ENCODE measurements at regions not wholly inside any gene's neighbourhood (a gene's known extent, or its start where the extent isn't known, plus 50 kb on each side); places are given as distances from the start of the nearest gene placed in this dataset.

DNA sequence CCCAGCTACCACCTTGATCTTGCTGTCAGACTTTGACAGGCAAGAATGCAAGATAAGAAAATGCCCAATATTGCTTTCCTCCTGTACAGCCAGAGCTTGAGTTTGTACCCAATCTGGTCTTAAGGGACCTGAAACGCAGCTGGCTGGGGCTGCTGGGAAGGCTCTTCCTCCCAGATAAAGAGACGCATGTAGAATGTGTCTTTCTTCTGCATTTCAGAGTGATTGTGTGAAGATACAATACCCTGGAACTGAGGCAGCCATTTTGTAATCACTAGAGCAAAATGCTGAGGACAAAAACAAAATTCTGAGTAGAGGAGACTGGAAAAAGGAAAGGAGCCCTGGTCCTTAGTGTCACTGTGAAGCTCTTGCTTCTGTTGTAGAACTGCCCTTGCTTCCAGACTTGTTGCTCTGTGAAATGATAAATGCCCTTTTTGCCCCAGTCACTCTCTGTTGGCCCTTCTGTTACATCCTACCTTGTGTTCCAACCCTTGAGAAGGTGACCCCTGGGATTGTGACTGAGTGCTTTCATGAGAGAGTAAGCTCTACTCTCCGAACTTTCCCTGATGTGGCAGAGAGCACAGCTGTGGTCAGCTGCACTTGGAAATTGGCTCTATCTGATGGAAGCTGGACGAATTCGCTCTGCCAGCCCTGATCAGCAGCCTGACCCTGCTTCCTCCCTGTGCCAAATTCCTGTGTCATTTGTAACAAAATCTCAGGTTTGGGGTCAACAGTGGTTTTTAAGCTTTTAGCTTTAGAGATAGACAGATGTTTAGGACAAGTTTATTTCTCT is 137.4 kb upstream of the RBMS1 start:
- peak; percentile 13 for DNase-seq (ENCODE audit: low read depth)

DNA sequence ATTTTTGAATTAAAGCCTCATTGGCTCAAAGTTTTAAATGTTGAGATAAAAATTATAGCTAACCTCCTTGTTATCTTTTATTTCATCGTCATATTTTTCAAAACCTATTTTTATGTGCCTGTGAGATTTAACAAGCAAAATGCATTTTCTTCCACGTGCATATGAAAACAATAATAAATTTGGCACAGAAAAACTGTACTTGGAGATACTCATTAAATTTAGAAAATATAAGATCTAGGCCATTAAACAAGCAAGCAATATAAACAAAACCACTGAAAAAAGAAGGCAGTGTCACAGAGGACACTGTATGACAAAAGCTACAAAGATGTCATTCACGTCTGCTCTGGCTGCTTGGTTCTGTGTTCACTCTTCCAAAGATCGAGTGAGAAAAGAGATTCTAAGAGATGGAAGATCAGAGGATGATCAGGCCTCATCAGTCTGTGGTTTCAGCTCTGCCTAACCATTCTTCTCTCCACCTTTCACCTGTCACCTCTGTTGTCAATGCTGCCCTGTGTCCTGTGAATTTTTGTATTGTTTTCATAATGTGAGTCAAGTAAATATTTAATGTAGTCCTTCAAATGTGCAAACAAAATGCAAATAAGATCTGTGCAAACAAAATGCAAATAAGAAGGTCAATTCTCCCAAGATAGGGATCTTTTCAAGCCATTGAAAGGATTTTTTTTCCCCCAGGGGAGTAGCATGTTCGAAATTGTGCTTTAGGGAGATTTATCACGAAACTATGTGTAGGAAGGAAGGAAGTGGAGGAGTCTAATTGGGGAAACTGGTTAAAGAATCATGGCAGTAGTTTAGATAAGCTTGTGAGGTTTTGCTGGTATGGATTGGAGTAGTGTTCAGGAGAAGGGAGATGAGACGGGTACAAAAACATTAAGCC is 138.7 kb upstream of the RBMS1 start:
- DNase-seq (ENCODE audit: low read depth) = no peak

GRCh38 chr2:160634436-160634835 is 140.8 kb upstream of the RBMS1 start:
- DNase-seq (ENCODE audit: low read depth) = no peak

DNA sequence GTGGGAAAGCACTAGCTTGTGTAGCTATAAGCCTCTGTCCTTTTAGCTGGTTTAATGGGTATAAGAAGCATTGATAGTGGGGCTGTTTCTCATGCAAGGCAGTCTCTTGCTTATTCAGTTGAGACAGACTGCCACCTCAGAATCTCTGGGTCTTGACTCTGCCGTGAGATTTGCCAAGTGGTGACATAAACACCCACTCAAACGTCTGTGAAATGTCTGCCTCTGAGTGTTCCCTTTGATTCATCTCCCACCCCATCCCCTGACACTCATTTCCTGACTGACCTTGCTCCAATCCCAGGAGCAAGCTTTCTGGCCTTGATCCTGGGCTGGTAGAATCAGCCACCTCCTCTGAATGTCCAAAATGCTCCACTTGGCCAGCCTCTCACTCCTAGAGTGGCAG is 141.9 kb upstream of the RBMS1 start:
- peak; percentile 12 for DNase-seq (ENCODE audit: low read depth)

DNA sequence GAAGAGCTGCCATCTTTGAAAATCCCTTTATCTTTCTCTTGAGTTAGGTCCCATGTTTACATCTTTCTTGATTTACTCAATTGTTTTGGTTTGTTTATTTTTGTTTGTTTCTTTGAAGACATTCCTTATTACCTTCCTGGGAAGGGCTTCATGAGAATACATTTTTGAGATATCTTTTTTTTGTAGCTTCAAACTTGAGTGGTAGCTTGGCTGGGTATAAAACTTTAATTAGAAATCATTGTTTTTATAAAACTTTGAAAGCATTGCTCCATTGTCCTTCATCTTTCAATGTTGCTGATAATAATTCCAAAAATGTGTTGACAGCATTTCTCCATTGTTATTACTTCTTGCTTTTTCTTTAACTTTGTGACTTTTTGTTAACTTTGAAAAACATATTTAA is 145.9 kb upstream of the RBMS1 start:
- no peak for DNase-seq (ENCODE audit: low read depth)

- no peak for DNase-seq (ENCODE audit: low read depth)
These were observed 153.3 kb upstream of the RBMS1 start for GRCh38 chr2:160646684-160647444.

GRCh38 chr2:160647967-160648685 is 154.5 kb upstream of the RBMS1 start:
- no peak for DNase-seq (ENCODE audit: low read depth)

- DNase-seq (ENCODE audit: low read depth) = no peak
These were observed 156.1 kb upstream of the RBMS1 start for GRCh38 chr2:160649698-160650097.

DNA sequence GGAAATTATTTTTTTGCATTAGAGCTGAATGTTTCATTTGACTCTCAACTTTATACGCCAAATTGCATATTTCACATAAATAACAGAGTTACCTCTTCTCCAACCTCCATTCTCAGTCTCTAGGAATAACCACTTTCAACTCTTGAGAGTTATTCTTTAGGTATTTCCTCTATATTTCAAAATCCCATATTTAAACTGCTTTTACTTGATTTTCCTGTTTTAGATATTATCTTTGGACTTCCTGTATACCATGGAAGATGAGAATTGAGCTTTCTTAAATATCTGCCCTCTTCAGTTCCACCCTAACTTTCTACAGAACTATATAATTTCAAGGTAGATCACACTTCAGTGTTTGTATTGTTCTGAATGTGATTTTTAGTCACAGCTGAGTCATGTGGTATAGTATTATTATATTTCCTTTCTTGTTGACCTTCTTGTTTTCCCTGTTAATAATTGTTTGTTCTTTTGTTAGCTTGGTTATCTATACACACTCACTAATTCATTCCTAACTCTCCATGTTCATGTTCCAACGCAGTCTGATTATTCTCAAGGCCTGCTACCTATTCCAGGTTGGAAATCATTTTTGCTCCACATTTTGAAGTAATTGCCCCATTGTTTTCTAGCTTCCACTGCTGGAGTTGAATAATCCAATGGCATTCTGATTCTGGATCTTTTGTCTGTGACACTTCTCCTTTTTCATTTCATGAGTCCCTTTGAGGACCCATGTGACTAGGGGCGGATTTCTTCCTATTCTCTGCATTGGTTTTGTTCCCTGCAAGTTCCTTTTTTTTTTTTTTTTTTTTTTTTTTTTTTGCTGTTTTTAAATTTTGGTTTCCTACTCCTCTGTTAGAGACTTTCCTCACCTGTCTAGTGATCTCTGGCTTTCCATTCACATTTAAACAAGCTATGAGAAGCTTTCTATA is 156.8 kb upstream of the RBMS1 start:
- no peak for DNase-seq (ENCODE audit: low read depth)

DNA sequence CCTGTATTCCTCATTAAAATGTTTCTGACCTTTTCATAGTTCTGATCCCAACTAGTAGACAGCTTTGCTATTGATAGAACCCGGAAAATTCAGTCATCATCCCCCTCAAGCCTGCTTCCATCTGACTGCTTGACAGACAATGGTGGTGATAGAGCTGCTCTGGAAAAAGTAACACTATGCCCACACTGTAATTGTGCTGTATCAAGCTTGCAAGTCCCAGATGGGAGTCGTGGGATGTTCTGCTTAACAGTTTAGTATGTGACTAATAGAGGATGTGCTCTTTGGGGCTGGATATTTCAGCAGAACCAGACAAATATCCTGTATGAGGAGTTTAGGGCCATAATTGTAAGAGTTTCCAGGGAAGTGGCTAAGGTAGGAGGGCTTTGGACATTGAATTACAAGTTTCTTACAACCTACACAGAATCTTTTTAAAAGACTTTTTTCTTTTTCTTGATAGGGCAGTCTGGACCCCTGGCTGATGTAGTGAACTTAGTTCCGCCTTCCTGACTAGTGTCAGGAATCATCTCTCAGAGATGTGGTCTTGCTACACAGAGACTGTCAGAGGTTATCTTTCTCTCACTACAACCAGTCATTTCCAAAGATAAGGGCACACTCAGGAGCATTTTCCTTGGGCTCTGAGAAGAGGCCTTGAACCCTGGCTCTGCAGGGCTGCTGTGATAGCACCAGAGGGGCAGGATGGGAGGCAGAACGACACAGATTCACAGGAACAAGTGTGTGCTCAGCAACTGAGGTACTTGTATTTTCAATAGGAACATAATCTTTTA is 158.0 kb upstream of the RBMS1 start:
- no peak for DNase-seq (ENCODE audit: low read depth)

DNA sequence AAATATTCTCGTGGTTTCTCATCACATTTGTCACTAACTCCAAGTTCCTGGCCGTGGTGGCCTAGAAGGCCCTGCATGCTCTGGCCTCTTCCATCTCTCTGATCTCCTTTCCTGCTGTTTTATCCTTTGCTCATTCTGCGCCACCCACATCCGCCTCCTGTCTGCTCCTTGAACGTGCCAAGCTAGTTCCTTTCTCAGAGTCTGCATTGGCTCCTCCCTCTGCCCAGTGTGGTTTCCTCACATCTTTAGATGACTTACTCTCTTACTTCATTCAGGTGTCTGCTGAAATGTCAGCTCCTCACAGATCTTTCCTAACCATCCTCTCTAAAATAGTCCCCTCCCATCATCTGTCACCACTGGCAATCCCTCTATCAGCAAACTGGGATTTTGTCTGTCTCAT is 158.6 kb upstream of the RBMS1 start:
- no peak for DNase-seq (ENCODE audit: low read depth)

DNA sequence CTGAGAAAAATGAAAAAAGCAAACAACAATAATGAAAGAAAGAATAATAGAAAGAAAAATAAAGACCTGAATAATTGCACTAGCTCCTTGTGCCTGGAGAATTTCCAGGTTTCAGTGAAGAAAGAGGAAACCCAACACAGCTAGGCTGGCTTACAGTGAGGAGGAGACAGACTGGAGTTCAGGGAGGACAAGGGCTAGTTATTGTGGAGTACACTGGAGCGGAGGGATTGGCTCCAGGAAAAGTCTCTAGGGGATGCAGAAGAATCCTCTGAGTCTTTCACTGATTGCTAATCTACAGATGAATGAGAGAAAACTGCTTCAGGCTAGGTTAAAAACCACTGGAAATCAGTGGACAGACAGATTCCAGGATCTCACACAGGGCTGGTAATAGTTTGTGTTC is 163.6 kb upstream of the RBMS1 start:
- no peak for DNase-seq (ENCODE audit: low read depth)

- DNase-seq (ENCODE audit: low read depth) = no peak
These were observed 165.2 kb upstream of the RBMS1 start for GRCh38 chr2:160658851-160659250.

- no peak for DNase-seq (ENCODE audit: low read depth)
These were observed 167.1 kb upstream of the RBMS1 start for GRCh38 chr2:160660741-160661140.

- DNase-seq (ENCODE audit: low read depth) = no peak
These were observed 171.1 kb upstream of the RBMS1 start for GRCh38 chr2:160664603-160665140.

DNA sequence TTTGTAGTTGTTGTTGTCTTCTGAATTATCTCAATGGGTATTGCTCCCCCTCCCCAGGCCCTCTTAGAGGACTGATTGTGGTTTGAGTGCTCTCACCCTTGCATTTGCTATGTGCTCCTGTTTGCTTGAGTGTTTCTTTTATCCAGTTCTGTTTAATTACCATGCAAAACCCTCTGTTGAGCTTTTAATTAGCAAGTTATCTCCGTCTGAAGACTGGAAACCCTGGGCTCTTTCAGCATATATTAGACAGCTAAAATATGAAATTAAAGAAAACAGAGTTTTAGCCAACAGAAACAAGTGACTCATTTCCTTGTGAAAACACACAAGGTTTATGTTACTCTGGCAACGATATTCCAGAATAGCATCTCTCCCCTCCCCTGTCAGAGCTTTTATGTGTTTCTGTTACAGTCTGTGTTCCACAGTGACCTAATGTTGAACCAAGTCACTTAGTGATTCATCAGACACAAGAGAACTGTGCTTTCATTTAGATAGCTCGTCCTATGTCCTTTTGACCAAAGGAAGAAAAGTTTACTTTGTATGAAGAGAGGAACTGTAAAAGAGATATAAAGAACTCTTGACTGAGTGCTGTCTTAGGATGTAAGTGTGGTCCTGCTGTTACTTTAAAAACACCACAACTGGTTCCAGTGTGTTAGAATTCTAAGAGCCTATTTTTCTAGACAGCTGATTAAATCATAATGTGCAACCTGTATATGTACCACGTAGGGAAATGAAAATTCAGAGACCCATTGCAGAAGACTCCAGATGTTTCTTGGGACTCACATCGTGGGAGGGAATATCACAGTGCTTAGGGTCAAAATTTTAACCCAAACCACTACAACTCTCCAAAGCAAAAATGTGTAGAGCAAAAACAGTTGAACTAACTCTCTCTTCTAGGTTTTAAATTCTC is 172.8 kb upstream of the RBMS1 start:
- DNase-seq (ENCODE audit: low read depth) = peak; percentile 98

- peak; percentile 19 for DNase-seq (ENCODE audit: low read depth)
These were observed 174.2 kb upstream of the RBMS1 start for GRCh38 chr2:160667811-160668210.

- DNase-seq (ENCODE audit: low read depth) = no peak
These were observed 177.0 kb upstream of the RBMS1 start for GRCh38 chr2:160670618-160671017.
